ENCODE measurements at regions not wholly inside any gene's neighbourhood (a gene's known extent, or its start where the extent isn't known, plus 50 kb on each side); places are given as distances from the start of the nearest gene placed in this dataset.

DNA sequence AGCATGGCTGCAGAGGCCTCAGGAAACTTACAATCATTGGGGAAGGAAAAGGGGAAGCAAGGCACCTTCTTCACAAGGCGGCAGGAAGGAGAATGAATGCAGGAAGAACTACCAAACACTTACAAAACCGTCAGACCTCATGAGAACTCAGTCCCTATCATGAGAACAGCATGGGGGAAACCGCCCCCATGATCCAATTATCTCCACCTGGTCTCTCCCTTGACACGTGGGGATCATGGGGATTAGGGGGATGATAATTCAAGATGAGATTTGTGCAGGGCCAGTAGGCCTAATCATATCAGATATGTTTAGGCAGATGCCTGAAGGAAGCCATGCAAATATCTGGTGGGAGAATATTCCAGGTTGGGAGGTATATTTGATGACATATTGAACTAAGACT, 1176.4 kb upstream of the CDH18 start:
- no peaks in the 10 kb centered on the region for H3K27me3 ChIP-seq (ENCODE audit: insufficient read depth, low read length)
- H3K4me3 ChIP-seq (ENCODE audit: low read length) = no peak overlapping the region
- no peaks in the 10 kb centered on the region for H3K9me3 ChIP-seq (ENCODE audit: low read depth, low read length)
- H3K4me1 ChIP-seq (ENCODE audit: insufficient read depth, low read length) = no peaks in the 10 kb centered on the region

DNA sequence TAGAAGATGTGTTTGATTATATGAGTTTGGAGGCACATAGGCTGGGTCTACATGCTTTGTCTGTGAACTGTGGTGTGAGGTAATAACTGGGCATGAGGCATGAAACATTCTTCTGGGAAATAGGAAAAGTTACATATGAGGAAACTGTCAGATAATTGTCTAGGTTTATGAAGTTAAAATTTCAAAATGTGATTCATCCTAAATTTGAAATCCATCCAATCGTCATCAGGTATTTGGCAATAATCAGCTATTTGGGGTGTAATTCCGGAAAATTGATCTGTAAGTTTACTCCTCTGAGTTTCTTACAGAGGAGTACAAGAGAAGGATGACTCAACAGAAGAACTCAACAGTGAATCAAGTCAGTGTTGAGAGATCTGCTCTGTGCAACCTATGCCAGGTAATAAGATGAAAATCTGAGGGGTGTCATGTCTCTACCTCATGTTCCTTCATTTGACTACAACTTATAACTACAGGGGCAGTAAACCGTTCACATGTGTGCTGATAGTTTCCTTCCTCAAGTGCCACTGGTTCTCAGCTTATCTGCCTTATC, 1171.6 kb upstream of the CDH18 start:
- Histone ChIP-seq H3K27me3 (ENCODE audit: insufficient read depth, low read length) (no peaks in the 10 kb centered on the region), H3K9me3 (ENCODE audit: low read depth, low read length) (no peaks in the 10 kb centered on the region), H3K4me3 (ENCODE audit: low read length) (no peak overlapping the region), H3K4me1 (ENCODE audit: insufficient read depth, low read length) (no peaks in the 10 kb centered on the region)

DNA sequence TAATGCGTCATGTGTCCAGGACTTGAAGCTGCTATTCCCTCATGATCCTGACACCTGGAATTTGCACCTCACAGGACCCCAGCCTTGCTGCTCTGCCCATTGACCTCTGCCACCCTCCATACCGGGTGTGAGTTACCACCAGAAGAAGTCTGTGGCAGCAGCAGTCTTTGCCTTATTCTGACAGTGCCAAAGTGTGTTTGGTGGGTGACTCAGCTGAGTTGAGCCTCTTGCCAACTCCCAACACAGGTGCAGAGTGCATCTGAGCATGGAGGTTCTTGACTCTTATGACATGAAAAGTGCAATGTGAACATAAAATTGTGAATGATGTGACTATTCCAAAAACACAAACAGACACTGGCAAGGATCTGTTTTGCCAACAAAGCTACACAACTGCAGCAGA, 1166.5 kb upstream of the CDH18 start:
- no peak overlapping the region for H3K4me3 ChIP-seq (ENCODE audit: low read length)
- H3K27me3 ChIP-seq (ENCODE audit: insufficient read depth, low read length) = no peaks in the 10 kb centered on the region
- H3K4me1 ChIP-seq (ENCODE audit: insufficient read depth, low read length) = no peaks in the 10 kb centered on the region
- H3K9me3 ChIP-seq (ENCODE audit: low read depth, low read length) = no peaks in the 10 kb centered on the region

DNA sequence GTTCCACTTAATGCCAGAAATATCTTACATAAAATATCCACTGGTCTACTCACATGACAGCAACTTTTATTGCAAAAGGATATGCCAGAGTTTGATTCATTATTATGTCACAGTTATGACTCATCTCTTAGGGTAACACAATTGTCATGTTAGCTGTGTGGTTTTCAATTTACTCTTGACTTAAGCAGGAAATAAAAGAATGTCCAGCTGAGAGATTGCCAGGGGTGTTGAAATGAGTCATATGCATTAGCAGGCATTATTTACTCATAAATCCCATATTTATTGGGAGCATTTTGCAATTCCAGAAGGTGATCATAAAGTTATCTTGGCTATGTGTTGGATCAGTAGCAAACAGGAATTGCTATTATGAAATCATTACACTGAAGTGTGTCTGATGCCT, 1164.6 kb upstream of the CDH18 start:
- H3K4me3 ChIP-seq (ENCODE audit: low read length) = no peak overlapping the region
- H3K4me1 ChIP-seq (ENCODE audit: insufficient read depth, low read length) = no peaks in the 10 kb centered on the region
- no peaks in the 10 kb centered on the region for H3K27me3 ChIP-seq (ENCODE audit: insufficient read depth, low read length)
- peaks cover 8% of the 10 kb centered on the region for H3K9me3 ChIP-seq (ENCODE audit: low read depth, low read length)

DNA sequence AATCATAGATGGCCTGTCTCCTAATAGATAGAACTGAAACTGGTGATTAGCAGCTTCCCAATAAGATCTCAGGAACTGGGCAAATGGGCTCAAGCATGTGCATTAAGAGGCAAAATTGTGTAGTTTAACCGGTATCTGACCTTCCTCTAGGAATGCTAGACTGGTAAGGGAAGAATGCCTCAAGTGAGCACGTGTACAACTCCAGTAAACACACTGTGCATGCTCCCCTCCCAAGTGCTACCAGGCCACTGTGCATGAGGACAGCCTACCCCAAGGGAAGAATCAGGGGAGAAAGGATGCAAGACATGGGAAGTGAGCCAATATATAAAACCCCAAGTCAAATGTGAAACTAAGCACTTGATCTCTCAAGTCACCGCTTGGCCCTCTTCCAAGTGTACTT, 1157.4 kb upstream of the CDH18 start:
- H3K9me3 ChIP-seq (ENCODE audit: low read depth, low read length) = peaks cover 8% of the 10 kb centered on the region
- H3K27me3 ChIP-seq (ENCODE audit: insufficient read depth, low read length) = no peaks in the 10 kb centered on the region
- H3K4me3 ChIP-seq (ENCODE audit: low read length) = no peak overlapping the region
- H3K4me1 ChIP-seq (ENCODE audit: insufficient read depth, low read length) = no peaks in the 10 kb centered on the region

DNA sequence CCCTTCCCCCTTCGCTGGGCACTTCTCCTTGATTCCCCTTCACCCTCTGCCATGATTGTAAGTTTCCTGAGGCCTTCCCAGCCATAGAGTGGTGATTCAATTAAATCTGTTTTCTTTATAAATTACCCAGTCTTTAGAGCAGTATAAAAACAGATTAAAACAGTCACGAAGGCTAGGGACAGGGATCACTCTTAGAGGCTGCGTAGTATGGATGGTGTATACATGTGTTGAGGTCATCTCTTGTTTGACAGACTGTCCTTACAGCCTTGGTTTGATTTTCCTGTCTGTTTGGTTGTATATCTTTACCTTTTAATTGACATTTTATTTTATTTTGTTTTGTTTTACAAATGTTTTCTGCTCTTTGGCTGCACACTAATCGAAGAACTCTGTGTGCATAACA, 1155.7 kb upstream of the CDH18 start:
- Histone ChIP-seq H3K4me1 (ENCODE audit: insufficient read depth, low read length) (no peaks in the 10 kb centered on the region), H3K9me3 (ENCODE audit: low read depth, low read length) (peaks cover 6% of the 10 kb centered on the region), H3K27me3 (ENCODE audit: insufficient read depth, low read length) (no peaks in the 10 kb centered on the region), H3K4me3 (ENCODE audit: low read length) (no peak overlapping the region)

DNA sequence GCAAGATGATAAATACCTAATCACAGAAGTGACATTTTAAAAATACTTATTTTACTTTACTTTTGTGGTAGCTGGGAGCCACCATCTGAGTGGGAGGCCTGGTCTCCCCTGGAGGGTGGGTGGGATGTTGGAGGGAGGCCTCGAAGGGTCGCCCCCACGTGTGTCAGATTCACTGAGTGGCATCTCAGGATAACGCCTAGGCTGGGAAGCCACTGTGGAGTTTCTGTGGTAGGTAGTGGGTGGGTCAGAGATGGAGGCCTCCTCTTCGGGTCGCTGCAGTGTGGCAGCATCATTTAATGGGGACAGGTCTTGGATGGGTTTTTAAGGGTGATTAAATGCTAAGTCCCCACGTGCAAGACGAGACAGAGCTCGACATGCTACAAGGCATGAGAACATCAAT, 1154.8 kb upstream of the CDH18 start:
- Histone ChIP-seq H3K4me3 (ENCODE audit: low read length) (no peak overlapping the region), H3K27me3 (ENCODE audit: insufficient read depth, low read length) (no peaks in the 10 kb centered on the region), H3K9me3 (ENCODE audit: low read depth, low read length) (no peaks in the 10 kb centered on the region), H3K4me1 (ENCODE audit: insufficient read depth, low read length) (no peaks in the 10 kb centered on the region)

DNA sequence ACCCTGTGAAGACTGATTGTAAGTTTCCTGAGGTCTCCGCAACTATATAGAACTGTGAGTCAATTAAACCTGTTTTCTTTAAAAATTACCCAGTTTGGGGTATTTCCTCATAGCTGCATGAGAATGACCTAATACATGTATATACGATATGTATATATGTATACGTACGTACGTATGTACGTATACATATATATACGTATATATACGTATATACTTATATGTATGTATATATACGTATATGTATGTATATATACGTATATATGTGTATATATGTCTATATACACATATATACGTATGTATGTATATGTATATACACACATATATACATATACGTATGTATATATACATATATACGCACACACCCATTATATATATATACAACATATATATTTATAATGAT, 1153.0 kb upstream of the CDH18 start:
- no peak overlapping the region for H3K4me3 ChIP-seq (ENCODE audit: low read length)
- no peaks in the 10 kb centered on the region for H3K27me3 ChIP-seq (ENCODE audit: insufficient read depth, low read length)
- H3K9me3 ChIP-seq (ENCODE audit: low read depth, low read length) = no peaks in the 10 kb centered on the region
- H3K4me1 ChIP-seq (ENCODE audit: insufficient read depth, low read length) = no peaks in the 10 kb centered on the region

DNA sequence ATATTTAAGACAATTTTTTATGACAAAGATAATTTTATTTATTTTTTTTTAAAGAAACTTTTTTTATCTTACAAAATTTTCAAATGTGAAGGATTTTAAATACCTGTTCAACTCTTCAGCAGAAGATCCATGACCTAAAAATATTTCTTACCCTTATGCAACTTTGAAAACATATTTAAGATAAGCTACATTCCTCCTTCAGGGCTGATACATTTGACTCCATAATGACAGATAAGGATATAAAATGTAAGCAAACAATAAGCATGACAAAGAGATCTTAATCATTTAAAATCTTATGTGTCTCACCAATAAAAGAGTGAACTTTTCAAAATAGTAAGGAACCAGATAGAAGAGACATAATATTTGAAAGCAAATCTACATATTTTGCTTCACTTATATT, 1138.2 kb upstream of the CDH18 start:
- no peaks in the 10 kb centered on the region for H3K27me3 ChIP-seq (ENCODE audit: insufficient read depth, low read length)
- H3K9me3 ChIP-seq (ENCODE audit: low read depth, low read length) = no peaks in the 10 kb centered on the region
- H3K4me1 ChIP-seq (ENCODE audit: insufficient read depth, low read length) = no peaks in the 10 kb centered on the region
- no peak overlapping the region for H3K4me3 ChIP-seq (ENCODE audit: low read length)

DNA sequence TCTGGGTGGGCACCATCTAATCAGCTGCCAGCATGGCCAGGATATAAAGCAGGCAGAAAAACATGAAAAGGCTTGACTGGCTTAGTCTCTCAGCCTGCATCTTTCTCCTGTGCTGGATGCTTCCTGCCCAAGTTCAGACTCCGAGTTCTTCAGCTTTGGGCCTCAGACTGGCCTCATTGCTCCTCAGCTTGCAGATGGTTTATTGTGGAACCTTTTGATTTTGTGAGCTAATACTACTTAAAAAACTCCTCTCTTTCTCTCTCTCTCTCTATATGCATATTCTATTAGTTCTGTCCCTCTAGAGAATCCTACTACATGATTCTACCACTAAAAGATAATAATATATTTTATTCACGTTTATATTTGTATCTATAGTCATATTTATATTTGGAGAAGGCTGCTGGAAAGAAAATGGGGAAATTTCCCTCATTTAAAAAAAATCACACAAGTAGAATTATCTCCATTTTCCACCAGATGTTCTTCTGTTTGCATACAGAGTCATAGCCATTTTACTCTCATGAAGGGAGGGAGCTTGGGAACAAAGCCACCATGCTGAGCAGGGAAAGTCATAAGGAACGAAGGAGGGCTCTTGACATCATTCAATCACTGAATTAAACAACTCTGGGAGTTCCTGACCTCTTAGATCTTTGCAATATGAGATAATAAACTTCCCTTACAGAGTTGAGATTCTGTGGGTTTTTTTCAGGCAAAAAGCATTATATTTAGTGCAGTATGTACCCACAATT, 1137.4 kb upstream of the CDH18 start:
- H3K9me3 ChIP-seq (ENCODE audit: low read depth, low read length) = no peaks in the 10 kb centered on the region
- no peak overlapping the region for H3K4me3 ChIP-seq (ENCODE audit: low read length)
- no peaks in the 10 kb centered on the region for H3K4me1 ChIP-seq (ENCODE audit: insufficient read depth, low read length)
- no peaks in the 10 kb centered on the region for H3K27me3 ChIP-seq (ENCODE audit: insufficient read depth, low read length)

DNA sequence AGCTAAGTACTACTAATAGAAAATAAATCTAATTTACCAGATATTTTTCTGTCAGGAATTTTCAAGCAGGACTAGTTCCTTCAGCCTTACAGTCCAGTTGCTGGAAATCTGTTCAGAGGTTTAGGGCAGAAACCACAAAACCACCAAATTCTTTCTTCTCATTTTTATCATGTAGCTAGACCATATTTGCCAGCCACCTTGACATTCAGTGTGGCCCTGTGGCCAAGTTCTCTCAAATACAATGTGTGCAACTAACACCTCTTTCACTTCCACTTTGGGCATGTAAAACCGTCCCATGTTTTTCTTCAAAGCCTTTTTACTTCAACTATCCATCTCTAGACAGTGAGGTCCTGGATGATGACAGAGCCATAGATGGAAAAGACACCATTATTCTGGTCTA, 1133.2 kb upstream of the CDH18 start:
- H3K27me3 ChIP-seq (ENCODE audit: insufficient read depth, low read length) = no peaks in the 10 kb centered on the region
- no peak overlapping the region for H3K4me3 ChIP-seq (ENCODE audit: low read length)

DNA sequence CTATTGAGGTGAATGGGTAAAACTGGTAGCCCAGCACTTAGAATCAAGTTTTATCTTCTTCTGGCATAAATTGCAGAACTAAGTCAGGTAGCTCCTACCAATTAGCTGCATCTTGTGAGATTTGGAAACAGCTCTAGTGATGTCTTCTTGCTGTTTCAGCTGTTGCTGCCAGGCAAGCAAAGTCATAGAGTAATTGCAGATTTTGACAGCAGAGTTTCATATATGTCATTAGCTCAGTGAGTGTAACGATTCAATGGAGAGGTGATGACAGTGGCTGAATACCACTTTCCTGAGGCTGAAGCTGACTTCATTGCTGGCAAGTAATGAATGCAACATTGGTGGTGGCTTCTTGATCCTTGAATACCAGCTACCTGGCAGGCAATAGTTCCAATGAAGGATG, 1109.7 kb upstream of the CDH18 start:
- H3K4me3 ChIP-seq (ENCODE audit: low read length) = no peak overlapping the region
- no peaks in the 10 kb centered on the region for H3K9me3 ChIP-seq (ENCODE audit: low read depth, low read length)
- no peaks in the 10 kb centered on the region for H3K4me1 ChIP-seq (ENCODE audit: insufficient read depth, low read length)
- H3K27me3 ChIP-seq (ENCODE audit: insufficient read depth, low read length) = no peaks in the 10 kb centered on the region

More for the DNA sequence above, 1133.2 kb upstream of the CDH18 start:
- Histone ChIP-seq H3K4me1 (ENCODE audit: insufficient read depth, low read length) (no peaks in the 10 kb centered on the region), H3K9me3 (ENCODE audit: low read depth, low read length) (no peaks in the 10 kb centered on the region)

DNA sequence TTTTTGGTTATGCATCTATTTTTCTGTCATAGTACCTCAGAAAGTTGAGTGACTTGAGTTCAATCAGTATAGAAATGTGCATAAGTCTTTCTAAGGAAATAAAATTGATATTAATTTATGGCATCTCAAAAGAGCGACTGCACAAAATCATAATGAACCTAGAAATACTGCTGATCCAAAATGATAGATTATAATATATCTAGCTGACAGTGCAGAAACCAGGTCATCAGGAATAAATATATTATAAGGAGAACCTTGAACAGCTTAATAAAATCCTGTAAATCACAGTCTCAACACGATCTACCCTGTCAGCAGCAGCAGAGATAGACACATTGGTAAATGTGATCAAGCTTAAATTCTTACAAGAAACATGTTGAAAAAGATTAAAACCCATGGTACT, 1106.6 kb upstream of the CDH18 start:
- Histone ChIP-seq H3K27me3 (ENCODE audit: insufficient read depth, low read length) (no peaks in the 10 kb centered on the region), H3K9me3 (ENCODE audit: low read depth, low read length) (no peaks in the 10 kb centered on the region), H3K4me3 (ENCODE audit: low read length) (no peak overlapping the region), H3K4me1 (ENCODE audit: insufficient read depth, low read length) (no peaks in the 10 kb centered on the region)

DNA sequence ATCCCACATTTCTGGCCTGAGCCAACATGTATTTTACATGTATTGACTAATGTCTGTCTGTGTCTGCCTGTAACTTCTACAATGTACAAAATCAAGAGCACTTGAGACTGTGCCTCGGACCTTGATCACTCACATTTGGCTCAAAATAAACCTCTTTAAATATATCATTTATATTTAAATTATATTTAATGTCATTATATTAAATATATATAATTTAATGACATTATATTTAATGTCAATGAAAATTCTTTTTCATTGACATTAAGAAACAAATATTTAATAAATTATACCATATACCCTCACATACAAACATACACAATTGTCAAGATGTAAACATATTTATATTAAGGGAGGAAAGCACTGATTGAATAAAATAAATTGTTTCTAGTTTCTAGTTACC, 1099.8 kb upstream of the CDH18 start:
- Histone ChIP-seq H3K4me1 (ENCODE audit: insufficient read depth, low read length) (no peaks in the 10 kb centered on the region), H3K9me3 (ENCODE audit: low read depth, low read length) (no peaks in the 10 kb centered on the region)

DNA sequence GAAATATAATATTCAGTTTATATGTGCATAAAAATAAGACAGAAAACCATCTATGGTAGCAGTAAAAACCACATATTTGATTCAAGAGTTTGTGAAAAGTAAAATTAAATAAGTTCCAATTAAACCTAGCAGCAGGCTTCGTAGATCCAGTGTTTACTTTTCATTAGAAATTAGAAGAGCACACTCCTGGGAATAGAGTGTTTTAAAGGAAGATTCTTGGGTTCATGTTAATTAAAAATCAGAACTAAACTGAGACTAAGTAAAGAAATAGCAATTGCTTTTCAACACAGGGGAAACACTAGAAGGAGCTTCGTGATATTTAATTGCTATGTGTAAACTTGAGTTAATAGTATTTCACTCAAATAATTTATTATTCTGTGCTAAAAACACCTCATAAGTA, 1097.8 kb upstream of the CDH18 start:
- peaks cover 7% of the 10 kb centered on the region for H3K9me3 ChIP-seq (ENCODE audit: low read depth, low read length)
- no peaks in the 10 kb centered on the region for H3K27me3 ChIP-seq (ENCODE audit: insufficient read depth, low read length)
- no peaks in the 10 kb centered on the region for H3K4me1 ChIP-seq (ENCODE audit: insufficient read depth, low read length)
- no peak overlapping the region for H3K4me3 ChIP-seq (ENCODE audit: low read length)

More for the DNA sequence above, 1099.8 kb upstream of the CDH18 start:
- no peaks in the 10 kb centered on the region for H3K27me3 ChIP-seq (ENCODE audit: insufficient read depth, low read length)
- H3K4me3 ChIP-seq (ENCODE audit: low read length) = no peak overlapping the region

DNA sequence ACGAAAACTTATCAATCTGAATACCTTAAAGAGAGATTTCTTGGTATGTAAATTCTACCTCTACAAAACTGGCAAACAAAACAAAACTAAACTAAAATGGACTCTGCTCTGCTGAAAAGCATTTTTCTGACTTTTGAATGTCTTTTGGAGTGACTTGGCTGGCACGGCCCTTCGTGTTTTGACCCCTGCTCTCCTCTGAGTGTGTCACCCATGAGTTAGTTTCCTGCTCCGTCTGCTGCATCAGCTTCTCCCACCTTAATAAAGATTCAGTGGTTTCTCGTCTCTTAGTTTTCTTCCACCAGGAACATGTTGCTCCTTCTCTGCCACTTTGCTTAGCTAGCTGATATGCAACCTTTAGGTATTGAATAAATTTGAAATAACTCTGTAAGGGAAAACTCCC, 1084.0 kb upstream of the CDH18 start:
- no peaks in the 10 kb centered on the region for H3K9me3 ChIP-seq (ENCODE audit: low read depth, low read length)
- no peak overlapping the region for H3K4me3 ChIP-seq (ENCODE audit: low read length)
- no peaks in the 10 kb centered on the region for H3K27me3 ChIP-seq (ENCODE audit: insufficient read depth, low read length)
- H3K4me1 ChIP-seq (ENCODE audit: insufficient read depth, low read length) = no peaks in the 10 kb centered on the region

All from mononuclear cell (primary cell).